HK-2 (cell line): ENCODE measurements at regions not wholly inside any gene's neighbourhood (a gene's known extent, or its start where the extent isn't known, plus 50 kb on each side); places are given as distances from the start of the nearest gene placed in this dataset.

Source experiments
- DNase-seq: peaks from one replicate; pipeline ENCODE4 v3.0.0-alpha.2; 2018; ENCODE audit not compliant: unreplicated experiment

GRCh38 chr4:126223784-126224407 lies 909.1 kb downstream of the FAT4 start:
- no peak for DNase-seq

GRCh38 chr4:126227428-126227827 lies 912.7 kb downstream of the FAT4 start:
- DNase-seq = no peak

GRCh38 chr4:126230269-126230668 lies 915.5 kb downstream of the FAT4 start:
- DNase-seq = no peak

GRCh38 chr4:126233483-126233882 lies 918.7 kb downstream of the FAT4 start:
- no peak for DNase-seq

GRCh38 chr4:126238013-126238412 lies 923.3 kb downstream of the FAT4 start:
- DNase-seq = no peak

- DNase-seq = no peak
These were observed 926.9 kb downstream of the FAT4 start for GRCh38 chr4:126241634-126242033.

GRCh38 chr4:126242679-126243390 lies 928.1 kb downstream of the FAT4 start:
- DNase-seq = no peak

GRCh38 chr4:126247409-126247808 lies 932.7 kb downstream of the FAT4 start:
- no peak for DNase-seq

- no peak for DNase-seq
These were observed 935.3 kb downstream of the FAT4 start for GRCh38 chr4:126250006-126250405.

GRCh38 chr4:126251169-126251568 lies 936.4 kb downstream of the FAT4 start:
- no peak for DNase-seq

- DNase-seq = no peak
These were observed 947.9 kb downstream of the FAT4 start for GRCh38 chr4:126262665-126263064.

- DNase-seq = no peak
These were observed 950.1 kb downstream of the FAT4 start for GRCh38 chr4:126264839-126265238.

GRCh38 chr4:126265888-126266287 lies 951.1 kb downstream of the FAT4 start:
- DNase-seq = no peak

GRCh38 chr4:126267689-126268088 lies 952.9 kb downstream of the FAT4 start:
- no peak for DNase-seq

GRCh38 chr4:126268106-126268505 lies 953.4 kb downstream of the FAT4 start:
- DNase-seq = no peak

GRCh38 chr4:126269106-126269505 lies 954.4 kb downstream of the FAT4 start:
- DNase-seq = no peak

GRCh38 chr4:126271292-126271691 lies 956.5 kb downstream of the FAT4 start:
- DNase-seq = no peak

- no peak for DNase-seq
These were observed 959.0 kb downstream of the FAT4 start for GRCh38 chr4:126273746-126274145.

- DNase-seq = no peak
These were observed 977.1 kb downstream of the FAT4 start for GRCh38 chr4:126291886-126292285.

GRCh38 chr4:126298271-126298670 lies 983.5 kb downstream of the FAT4 start:
- DNase-seq = no peak

- DNase-seq = no peak
These were observed 991.6 kb downstream of the FAT4 start for GRCh38 chr4:126306152-126306869.

- no peak for DNase-seq
These were observed 1003.6 kb downstream of the FAT4 start for GRCh38 chr4:126318376-126318775.

- no peak for DNase-seq
These were observed 1014.2 kb downstream of the FAT4 start for GRCh38 chr4:126328914-126329313.
